ENCODE measurements at regions not wholly inside any gene's neighbourhood (a gene's known extent, or its start where the extent isn't known, plus 50 kb on each side); places are given as distances from the start of the nearest gene placed in this dataset.

GRCh38 chr6:106035655-106036054, 50.5 kb upstream of the PRDM1 start:
- Mint-ChIP-seq H3K36me3 (ENCODE audit: low read depth) (peaks cover 16% of the 10 kb centered on the region), H3K27me3 (peaks cover 4% of the 10 kb centered on the region), H3K9me3 (peaks cover 24% of the 10 kb centered on the region), H3K4me1 (peaks cover 7% of the 10 kb centered on the region), H3K4me3 (no peak overlapping the region), H3K27ac (no peak overlapping the region)
- no peak for DNase-seq
- ChIA-PET CTCF (interaction anchor here (1.3 kb wide), 1 partner anchor 13 kb away, joined by 3 read pairs; no protein-coding TSS in a partner anchor), POLR2A (no interaction called here)

DNA sequence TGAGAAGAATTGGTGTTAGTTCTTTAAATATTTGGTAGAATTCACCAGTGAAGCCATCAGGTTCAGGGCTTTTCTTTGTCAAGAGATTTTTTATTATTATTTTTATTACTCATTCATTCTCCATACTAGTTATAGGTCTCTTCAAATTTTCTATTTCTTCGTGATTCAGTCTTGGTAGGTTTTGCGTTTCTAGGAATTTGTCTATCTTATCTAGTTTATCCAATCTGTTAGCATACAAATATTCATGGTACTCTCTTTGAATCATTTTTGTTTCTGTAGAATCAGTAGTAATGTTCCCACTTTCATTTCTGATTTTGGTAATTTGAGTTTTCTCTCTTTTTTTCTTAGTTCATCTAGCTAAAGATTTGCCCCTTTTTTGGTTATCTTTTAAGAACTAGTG, 52.3 kb upstream of the PRDM1 start:
- H3K9me3 Mint-ChIP-seq = peaks cover 22% of the 10 kb centered on the region
- H3K4me1 Mint-ChIP-seq = peaks cover 7% of the 10 kb centered on the region
- H3K4me3 Mint-ChIP-seq = no peak overlapping the region
- no peak overlapping the region for H3K27ac Mint-ChIP-seq
- ChIA-PET CTCF (no interaction called here), POLR2A (no interaction called here)
- H3K36me3 Mint-ChIP-seq (ENCODE audit: low read depth) = peaks cover 16% of the 10 kb centered on the region
- peaks cover 6% of the 10 kb centered on the region for H3K27me3 Mint-ChIP-seq
- no peak for DNase-seq

- Mint-ChIP-seq H3K9me3 (no peaks in the 10 kb centered on the region), H3K4me3 (no peak overlapping the region), H3K4me1 (peaks cover 5% of the 10 kb centered on the region), H3K27ac (no peak overlapping the region), H3K27me3 (peaks cover 25% of the 10 kb centered on the region), H3K36me3 (ENCODE audit: low read depth) (peaks cover 6% of the 10 kb centered on the region)
- no peak for DNase-seq
- ChIA-PET CTCF (no interaction called here), POLR2A (no interaction called here)
Observed at GRCh38 chr6:106027758-106028157, 58.4 kb upstream of the PRDM1 start.

DNA sequence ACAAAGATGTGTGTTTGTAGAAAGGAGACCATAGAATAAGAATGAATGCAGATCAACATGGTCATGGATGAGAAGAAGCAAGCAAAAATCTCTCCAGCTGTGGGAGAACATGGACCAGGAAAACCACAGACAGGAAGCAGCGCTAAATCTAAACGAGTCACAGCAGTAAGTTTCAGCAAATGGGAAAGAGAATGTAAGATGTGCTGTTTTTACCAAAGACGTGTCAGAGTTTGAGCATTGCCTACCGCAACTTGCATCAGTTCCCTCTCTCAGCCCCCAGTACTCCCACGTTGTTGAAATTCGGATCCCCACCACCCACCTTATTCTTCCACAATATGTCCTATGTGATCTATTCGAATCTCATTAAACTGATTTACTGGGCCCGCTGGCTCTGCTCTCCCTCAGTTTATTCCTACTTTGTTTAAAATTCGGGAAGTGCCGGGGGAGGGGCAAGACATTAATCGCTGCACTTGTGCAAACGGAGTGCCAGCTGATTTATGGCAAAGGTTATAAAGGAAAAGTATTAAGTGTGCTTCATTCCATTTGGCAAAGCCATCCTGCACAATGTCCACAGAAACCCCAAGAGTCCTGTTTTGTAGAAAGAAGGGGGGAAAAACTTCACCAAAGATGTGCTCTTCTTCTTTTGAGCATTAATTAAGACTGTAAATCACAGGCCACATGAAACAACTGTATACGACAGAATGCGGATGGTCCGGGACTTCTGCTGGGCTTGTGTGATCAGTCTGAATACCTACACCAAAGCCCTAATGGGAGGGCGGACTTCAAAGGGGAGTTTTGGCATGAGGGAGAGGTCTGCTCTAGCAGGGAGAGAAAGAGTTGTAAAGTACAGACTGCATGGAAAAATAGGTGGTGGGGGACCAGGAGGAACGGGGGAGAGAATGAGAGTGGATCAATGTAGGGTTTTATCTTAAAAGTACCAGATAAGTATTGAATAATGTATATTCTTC, 59.1 kb upstream of the PRDM1 start:
- ChIA-PET CTCF (no interaction called here), POLR2A (no interaction called here)
- Mint-ChIP-seq H3K4me3 (no peak overlapping the region), H3K36me3 (ENCODE audit: low read depth) (peaks cover 6% of the 10 kb centered on the region), H3K27me3 (peaks cover 25% of the 10 kb centered on the region), H3K27ac (peak overlapping the region; percentile 50), H3K9me3 (no peaks in the 10 kb centered on the region), H3K4me1 (peaks cover 5% of the 10 kb centered on the region)
- DNase-seq = no peak

DNA sequence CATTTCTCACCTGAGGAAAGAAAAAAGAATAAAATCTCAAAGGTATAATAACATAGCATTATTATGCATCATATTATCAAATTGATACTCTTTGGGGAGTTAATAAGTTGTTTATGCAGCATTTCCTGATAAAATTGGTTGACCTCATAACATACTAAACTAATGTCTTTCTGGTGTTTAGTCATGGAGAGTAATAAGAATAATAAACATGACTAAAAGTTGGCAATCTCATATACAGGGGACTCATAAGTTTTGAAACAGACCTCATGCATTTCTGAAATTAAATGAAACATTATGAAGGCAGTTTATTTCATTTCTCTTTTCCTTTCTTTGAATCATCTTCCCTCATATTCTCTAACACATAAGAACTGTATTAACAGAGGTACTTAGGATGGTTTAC, 60.5 kb upstream of the PRDM1 start:
- Mint-ChIP-seq H3K27ac (no peak overlapping the region), H3K36me3 (ENCODE audit: low read depth) (peaks cover 4% of the 10 kb centered on the region), H3K4me3 (no peak overlapping the region), H3K27me3 (peaks cover 20% of the 10 kb centered on the region), H3K9me3 (no peaks in the 10 kb centered on the region), H3K4me1 (peaks cover 5% of the 10 kb centered on the region)
- DNase-seq = no peak
- CTCF ChIA-PET = no interaction called here
- POLR2A ChIA-PET = no interaction called here

DNA sequence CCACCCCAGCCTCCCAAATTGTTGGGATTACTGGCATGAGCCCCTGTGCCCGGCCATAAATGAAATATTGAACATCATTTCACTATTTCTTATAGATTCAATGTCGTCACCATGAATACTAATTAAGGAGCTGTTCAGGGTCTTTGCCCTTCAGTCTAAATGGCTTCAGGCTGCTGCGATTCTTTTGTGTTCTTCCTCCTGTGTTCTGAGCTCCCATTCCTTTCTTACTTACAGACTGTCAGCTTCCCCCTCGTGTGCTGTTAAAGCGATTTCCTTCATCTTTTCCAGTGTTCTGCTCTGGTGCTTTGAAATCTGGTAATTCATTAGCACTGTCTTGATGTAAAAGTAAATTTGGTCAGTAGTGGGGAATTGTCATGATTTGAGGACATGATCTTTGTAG, 63.3 kb upstream of the PRDM1 start:
- CTCF ChIA-PET = interaction anchor here (1.5 to 1.7 kb wide), 2 partner anchors 9 to 16 kb away, joined by 3 to 5 read pairs; no protein-coding TSS in a partner anchor
- peaks cover 2% of the 10 kb centered on the region for H3K36me3 Mint-ChIP-seq (ENCODE audit: low read depth)
- no peak for DNase-seq
- H3K4me3 Mint-ChIP-seq = no peak overlapping the region
- peaks cover 16% of the 10 kb centered on the region for H3K27me3 Mint-ChIP-seq
- H3K4me1 Mint-ChIP-seq = peaks cover 5% of the 10 kb centered on the region
- POLR2A ChIA-PET = no interaction called here
- no peaks in the 10 kb centered on the region for H3K9me3 Mint-ChIP-seq
- no peak overlapping the region for H3K27ac Mint-ChIP-seq

DNA sequence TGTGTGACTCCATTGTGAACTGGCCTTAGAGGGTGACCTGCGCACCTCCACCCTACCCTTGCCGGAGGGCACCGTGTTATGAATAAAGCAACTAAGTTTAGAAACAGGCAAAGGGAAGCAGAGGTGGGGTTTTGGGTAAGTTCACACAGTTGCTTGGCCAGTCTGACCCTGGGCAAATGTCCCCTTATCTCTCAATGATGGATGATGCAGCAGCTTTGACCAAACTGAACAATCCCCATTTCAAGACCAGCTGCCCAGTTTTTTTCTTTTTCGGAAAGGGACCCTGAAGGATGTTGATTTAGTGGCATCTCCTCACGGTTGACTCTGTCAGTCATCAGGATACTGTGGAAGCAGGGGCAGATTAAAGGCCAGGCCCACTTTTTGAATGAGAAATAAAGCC, 68.7 kb upstream of the PRDM1 start:
- no peak overlapping the region for H3K27ac Mint-ChIP-seq
- H3K4me1 Mint-ChIP-seq = no peaks in the 10 kb centered on the region
- H3K4me3 Mint-ChIP-seq = no peak overlapping the region
- ChIA-PET CTCF (no interaction called here), POLR2A (no interaction called here)
- peaks cover 3% of the 10 kb centered on the region for H3K36me3 Mint-ChIP-seq (ENCODE audit: low read depth)
- DNase-seq = no peak
- H3K9me3 Mint-ChIP-seq = no peaks in the 10 kb centered on the region
- peaks cover 23% of the 10 kb centered on the region for H3K27me3 Mint-ChIP-seq

- ChIA-PET CTCF (interaction anchor here (1.0 to 1.1 kb wide), 4 partner anchors 10 to 18 kb away, joined by 3 to 5 read pairs (median 3); no protein-coding TSS in a partner anchor), POLR2A (interaction anchor here (0.6 kb wide), 1 partner anchor 350 kb away, joined by 7 read pairs; no protein-coding TSS in a partner anchor)
- Mint-ChIP-seq H3K27me3 (peaks cover 23% of the 10 kb centered on the region), H3K27ac (no peak overlapping the region), H3K4me3 (no peak overlapping the region), H3K4me1 (no peaks in the 10 kb centered on the region), H3K36me3 (ENCODE audit: low read depth) (peaks cover 3% of the 10 kb centered on the region), H3K9me3 (no peaks in the 10 kb centered on the region)
- DNase-seq = no peak
Observed at GRCh38 chr6:106014955-106015354, 71.2 kb upstream of the PRDM1 start.

DNA sequence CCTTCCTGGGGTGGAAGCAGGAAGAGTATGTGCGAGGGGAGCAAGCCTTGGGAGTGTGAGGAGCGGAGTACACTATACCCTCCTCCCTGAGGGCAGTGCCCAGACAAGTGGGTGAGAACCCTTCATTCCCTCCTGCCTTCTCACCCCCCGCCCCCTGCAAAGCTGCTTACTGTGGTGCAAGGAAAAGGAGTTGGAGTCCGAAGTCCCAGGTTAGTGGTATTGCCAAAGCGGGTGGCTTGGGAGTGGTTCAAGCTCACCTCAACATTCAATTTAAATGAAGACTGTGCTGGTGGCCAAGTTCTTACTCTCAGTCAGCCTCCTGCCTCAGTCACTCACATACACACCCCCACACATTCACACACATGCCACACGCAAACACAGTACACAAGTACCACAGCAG, 74.7 kb upstream of the PRDM1 start:
- Mint-ChIP-seq H3K27ac (no peak overlapping the region), H3K36me3 (ENCODE audit: low read depth) (no peaks in the 10 kb centered on the region), H3K4me1 (no peaks in the 10 kb centered on the region), H3K4me3 (no peak overlapping the region), H3K27me3 (peaks cover 23% of the 10 kb centered on the region), H3K9me3 (no peaks in the 10 kb centered on the region)
- POLR2A ChIA-PET = no interaction called here
- CTCF ChIA-PET = interaction anchor here (0.8 to 2.3 kb wide), 6 partner anchors 9 to 212 kb away, joined by 3 to 13 read pairs (median 6); no protein-coding TSS in a partner anchor
- DNase-seq = no peak

DNA sequence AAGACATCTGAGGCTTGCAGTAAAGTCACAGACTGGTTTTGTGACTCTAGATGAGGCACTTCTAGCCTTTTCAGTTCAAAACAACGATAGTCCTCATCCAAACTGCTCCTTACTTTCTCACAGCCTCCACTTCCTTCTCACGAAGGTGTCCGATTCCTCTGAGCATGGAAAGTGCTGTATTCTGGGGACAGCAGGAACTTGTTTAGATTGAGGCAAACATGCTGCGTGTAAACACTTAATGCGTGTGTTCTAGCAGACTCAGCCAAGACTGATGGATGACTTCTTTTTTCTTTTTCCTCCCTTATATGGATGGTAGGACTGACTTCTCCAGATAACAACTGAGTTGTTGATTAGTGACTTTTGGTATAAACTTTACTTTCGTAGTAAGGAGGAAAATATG, 80.2 kb upstream of the PRDM1 start:
- POLR2A ChIA-PET = no interaction called here
- peaks cover 47% of the 10 kb centered on the region for H3K27me3 Mint-ChIP-seq
- no peaks in the 10 kb centered on the region for H3K4me1 Mint-ChIP-seq
- no peak overlapping the region for H3K4me3 Mint-ChIP-seq
- no peaks in the 10 kb centered on the region for H3K36me3 Mint-ChIP-seq (ENCODE audit: low read depth)
- no peaks in the 10 kb centered on the region for H3K9me3 Mint-ChIP-seq
- no peak for DNase-seq
- CTCF ChIA-PET = interaction anchor here (0.8 kb wide), 1 partner anchor 19 kb away, joined by 3 read pairs; no protein-coding TSS in a partner anchor
- no peak overlapping the region for H3K27ac Mint-ChIP-seq

GRCh38 chr6:106005013-106005412, 81.1 kb upstream of the PRDM1 start:
- POLR2A ChIA-PET = no interaction called here
- H3K27ac Mint-ChIP-seq = no peak overlapping the region
- H3K4me3 Mint-ChIP-seq = no peak overlapping the region
- H3K9me3 Mint-ChIP-seq = no peaks in the 10 kb centered on the region
- no peaks in the 10 kb centered on the region for H3K36me3 Mint-ChIP-seq (ENCODE audit: low read depth)
- no peaks in the 10 kb centered on the region for H3K4me1 Mint-ChIP-seq
- peaks cover 50% of the 10 kb centered on the region for H3K27me3 Mint-ChIP-seq
- CTCF ChIA-PET = interaction anchor here (0.8 kb wide), 1 partner anchor 18 kb away, joined by 3 read pairs; no protein-coding TSS in a partner anchor
- DNase-seq = no peak

GRCh38 chr6:106003268-106003987, 82.7 kb upstream of the PRDM1 start:
- Mint-ChIP-seq H3K4me3 (no peak overlapping the region), H3K27me3 (peaks cover 54% of the 10 kb centered on the region), H3K27ac (no peak overlapping the region), H3K9me3 (no peaks in the 10 kb centered on the region), H3K36me3 (ENCODE audit: low read depth) (no peaks in the 10 kb centered on the region), H3K4me1 (no peaks in the 10 kb centered on the region)
- CTCF ChIA-PET = no interaction called here
- POLR2A ChIA-PET = no interaction called here
- no peak for DNase-seq

GRCh38 chr6:106002005-106002404, 84.1 kb upstream of the PRDM1 start:
- POLR2A ChIA-PET = no interaction called here
- CTCF ChIA-PET = interaction anchor here (1.4 kb wide), 1 partner anchor 9 kb away, joined by 5 read pairs; no protein-coding TSS in a partner anchor
- Mint-ChIP-seq H3K4me1 (no peaks in the 10 kb centered on the region), H3K36me3 (ENCODE audit: low read depth) (no peaks in the 10 kb centered on the region), H3K4me3 (no peak overlapping the region), H3K27me3 (peaks cover 65% of the 10 kb centered on the region), H3K27ac (no peak overlapping the region), H3K9me3 (no peaks in the 10 kb centered on the region)
- DNase-seq = no peak
